Stimulated activated CD8-positive, alpha-beta memory T cell treated with anti-CD3 and anti-CD28 coated beads, Interleukin-2, amount 100 ng/mL, for 48 hours (primary cell): ENCODE measurements at regions not wholly inside any gene's neighbourhood (a gene's known extent, or its start where the extent isn't known, plus 50 kb on each side); places are given as distances from the start of the nearest gene placed in this dataset.

Experiments used
- DNase-seq, 2 donors: peaks; one replicate each; pipeline ENCODE4 v3.0.0-alpha.2; 2020; ENCODE audit warnings: low read depth in 2 of 2

DNA sequence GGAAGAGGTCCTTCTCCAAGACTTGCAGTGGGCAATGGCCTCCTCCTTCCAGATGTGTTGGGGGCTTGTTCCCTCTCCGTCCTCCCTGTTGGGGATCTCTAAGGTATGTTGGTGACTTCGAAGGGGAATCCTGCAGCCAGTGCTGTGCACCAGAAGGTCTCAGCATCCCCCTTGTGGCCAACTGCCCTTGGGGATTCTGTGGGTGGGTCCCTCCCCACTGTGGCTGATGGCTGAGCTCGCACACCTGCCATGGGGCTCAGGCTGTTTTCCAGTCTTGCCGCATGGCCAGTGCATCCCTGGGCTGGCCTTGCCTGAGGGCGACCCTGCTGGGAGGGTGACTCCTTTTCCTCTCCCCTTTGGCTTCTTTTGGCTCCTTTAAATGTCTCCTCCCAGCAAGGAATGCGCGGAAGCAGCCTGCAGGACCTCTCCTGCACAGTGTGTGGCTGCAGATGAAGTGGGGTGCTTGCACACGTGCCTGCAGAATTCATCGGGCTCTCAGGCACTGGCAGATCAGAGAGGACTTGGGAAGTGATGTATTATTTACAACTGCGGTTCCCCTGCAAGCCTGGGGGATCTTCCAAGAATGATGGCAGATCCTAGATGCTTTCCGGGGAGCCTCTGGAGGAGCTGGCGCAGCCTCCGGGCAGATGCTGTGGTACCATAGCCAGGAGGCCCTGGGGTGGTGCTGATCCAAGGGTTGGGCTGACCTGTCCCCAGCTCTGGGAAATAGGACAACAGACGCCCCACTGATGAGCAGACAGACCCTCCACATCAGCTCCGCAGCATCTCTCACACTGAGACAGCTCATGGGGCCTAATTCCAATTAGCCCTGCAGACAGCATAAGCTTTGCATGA is 410.0 kb downstream of the TCERG1L start:
- no peak for DNase-seq

DNA sequence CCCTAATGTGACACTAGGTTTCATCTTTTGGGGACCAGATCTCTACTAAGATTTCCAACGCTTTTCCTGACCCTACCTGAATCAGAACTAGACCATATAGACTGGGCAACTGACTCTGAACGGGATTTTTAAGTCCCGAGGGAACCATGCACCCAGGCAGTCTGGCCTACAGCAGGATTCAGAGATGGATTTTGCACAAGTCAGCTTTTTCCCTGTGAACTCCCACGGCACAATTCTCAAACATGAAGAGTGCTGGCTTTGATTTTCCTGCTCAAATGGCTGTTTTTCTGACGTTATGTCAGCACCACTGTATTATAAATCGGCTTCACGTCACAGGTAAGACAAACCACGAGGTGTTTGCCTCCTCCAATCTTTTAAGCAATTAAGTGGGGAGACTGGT is 409.1 kb downstream of the TCERG1L start:
- no peak for DNase-seq

DNA sequence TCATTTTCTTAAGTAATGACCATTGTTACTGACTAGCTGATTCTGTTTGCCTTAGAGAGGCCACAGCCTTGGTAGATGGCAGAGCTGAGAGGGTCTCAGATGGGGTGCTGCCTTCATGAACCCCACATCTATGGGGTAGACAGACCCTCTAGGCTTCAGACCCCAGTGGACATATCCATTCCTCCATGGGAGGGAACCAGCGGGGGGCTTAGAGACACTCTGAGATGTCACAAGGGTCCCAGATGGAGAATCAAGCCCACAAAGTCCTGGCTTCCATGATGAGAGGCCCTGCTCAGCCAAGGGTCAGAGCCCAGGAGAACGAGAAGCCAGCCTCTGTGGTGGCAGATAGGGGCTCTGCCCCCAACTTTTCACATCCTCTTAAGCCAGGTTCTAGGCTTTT is 408.6 kb downstream of the TCERG1L start:
- DNase-seq: no peak

DNA sequence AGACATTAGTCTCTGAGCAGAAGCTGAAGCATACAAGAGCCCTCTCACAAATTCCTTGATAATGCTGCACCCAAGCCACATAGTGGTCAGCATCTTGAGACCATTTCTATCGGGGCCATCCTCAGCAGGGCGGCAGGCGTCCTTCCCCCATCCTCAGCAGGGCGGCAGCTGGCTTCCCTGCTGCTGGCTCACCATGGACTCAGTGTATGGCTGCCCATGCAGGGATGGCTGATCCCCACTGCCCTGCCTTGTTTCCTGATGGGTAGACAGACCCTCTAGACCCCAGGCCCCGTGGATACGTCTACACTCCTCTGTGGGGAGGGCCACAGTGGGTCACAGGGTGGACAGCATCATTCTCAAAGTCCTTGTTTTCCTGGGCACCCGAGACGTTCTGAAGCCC is 406.8 kb downstream of the TCERG1L start:
- no peak for DNase-seq

DNA sequence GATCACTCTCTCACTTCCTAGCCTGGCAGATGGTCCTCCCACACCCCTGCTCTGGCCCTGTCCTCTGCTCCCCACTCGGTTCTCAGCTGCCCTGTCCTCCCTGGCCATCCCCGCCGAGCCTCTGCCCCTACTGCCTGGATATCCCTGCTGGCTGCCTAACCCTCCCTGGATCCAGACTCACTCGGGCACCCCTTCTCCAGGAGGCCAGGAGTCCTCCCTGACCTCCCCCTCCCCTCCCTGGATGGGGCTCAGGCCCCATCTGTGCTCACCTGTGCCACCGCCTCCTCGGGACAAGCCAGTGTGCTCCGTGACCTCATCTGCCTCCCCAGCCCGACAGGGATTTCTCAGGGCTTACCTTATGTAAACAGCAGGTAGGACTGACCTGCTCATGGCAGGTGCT is 406.1 kb downstream of the TCERG1L start:
- DNase-seq: no peak

DNA sequence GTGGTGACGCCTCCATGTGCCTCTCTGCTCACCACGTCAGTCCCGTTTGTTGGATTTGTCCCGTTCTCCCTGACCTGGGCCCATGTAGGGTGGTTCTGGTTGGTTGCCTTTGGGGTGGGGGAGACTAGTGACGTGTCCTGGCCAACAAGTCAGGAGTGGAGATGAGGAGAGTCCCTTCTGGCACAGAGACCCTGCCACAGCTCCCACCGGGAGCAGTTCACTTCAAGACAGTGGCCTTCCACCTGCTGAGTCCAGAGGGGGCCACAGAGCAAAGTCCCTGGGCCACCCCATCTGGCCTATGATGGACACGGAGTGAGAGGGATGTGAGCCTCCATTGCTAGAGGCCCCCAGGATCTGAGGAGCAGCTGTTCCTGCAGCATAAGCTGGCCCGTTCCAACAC is 405.6 kb downstream of the TCERG1L start:
- DNase-seq: no peak

DNA sequence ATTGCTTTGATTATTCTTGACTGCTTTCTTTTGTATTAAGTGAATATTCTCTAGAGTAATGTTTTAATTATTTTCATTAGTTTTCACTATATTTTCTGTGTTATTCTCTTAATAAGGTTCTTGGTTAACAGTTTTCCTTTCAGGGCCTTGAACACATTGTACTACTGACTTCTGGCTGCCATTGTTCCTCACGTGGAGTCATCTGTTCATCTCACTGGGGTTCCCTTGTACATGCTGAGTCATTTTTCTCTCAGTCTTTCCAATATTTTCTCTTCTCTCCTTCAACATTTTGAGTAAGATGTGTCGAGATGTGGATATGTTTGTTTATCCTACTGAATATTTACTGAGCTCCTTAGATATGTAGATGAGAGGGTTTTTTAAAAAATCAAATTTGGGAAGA is 400.7 kb downstream of the TCERG1L start:
- no peak for DNase-seq

DNA sequence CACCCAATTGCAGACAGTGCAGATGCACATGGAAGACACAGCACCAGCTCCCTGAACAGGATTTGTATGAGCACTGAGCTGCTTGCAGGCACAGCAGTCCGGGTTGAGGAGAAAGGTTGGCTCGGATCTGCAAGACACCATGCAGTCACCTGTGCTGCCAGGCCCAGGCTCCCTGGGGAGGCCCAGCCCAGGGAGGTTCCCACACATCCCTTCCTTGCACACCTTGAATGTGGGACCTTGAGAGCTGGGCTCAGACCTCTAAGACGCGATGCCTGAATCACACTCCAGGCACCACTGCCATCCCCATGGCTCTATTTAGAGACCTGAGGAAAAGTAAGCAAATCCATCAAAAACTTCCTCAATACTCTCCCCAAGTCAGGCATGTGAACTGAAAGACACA is 397.7 kb downstream of the TCERG1L start:
- DNase-seq: no peak

DNA sequence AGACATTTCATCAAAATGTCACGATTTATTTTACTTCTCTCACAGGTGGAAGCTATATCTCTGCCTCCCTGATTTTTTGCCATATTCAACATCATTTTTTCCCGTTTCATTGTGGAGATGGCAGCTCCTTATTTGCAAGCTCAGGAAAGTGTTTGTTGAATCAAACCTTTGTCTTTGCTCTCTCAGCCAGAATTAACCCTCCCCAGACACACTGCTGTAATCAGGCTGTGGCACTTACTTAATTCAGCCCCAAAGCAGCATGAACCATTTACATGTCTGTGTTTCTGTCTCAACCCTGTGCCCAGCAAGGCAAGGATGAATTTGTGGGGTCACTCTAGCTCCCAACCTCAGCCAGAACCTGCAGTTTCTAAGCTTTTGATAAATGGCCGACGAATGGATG is 397.2 kb downstream of the TCERG1L start:
- DNase-seq: no peak

DNA sequence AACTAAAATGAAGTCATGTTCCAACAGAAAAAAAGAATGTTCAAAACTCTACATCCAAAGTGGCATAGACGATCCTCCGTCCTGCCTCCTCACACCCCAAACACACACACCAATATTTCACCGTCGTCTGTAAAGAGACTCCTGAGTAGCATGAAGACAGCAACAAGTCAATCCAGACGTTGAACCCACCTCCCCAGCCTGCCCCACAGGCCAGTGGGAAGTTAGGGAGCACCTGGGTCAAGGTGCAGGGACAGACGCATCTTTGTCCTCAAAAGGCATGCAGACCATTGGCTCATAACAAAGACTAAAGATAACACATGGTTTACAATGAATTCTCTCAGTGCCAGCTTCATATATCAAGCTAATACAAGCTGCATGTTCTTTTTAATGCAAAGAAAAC is 396.5 kb downstream of the TCERG1L start:
- DNase-seq: no peak

DNA sequence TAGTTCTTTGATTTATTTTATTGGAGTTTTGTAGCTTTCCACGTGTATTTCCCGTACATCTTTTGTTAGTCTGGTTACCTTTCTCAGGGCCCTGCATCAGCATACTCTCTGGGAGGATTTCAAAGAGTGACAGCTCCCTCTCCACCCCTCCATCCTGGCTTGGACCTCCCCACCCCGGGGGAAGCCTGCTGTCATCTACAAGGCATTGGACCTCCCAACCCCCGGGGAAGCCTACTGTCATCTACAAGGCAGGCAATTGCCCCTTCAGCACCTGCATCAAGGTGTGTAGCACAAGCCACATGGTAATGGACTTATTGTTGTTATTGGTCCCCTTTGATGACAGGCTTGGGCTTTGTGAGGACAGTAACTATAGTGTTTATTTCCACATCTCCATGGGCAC is 390.1 kb downstream of the TCERG1L start:
- DNase-seq: no peak

DNA sequence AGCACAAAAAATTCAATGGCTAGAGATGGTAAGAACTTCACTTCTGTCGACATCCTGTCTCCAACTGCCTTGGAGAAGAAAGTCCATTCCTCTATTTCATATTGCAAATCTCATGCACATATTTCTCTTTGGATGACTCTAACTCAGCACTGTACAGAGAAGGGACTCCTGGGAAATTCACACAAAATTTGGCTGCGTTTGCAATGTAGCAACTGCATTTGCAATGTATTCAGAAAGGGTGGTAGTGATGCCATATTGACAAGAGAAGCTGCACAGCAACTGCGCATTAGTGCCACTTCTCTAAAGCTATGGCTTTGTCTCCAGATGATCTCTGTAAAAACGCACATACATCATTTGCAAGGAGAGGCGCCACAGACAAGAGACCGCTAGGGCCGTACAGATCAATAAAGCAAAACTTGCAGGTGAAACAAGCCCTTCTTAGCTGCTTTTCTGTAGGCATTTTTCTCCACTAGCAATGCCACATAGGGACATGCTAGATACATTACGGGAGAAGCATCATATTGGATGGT is 389.5 kb downstream of the TCERG1L start:
- DNase-seq: no peak

DNA sequence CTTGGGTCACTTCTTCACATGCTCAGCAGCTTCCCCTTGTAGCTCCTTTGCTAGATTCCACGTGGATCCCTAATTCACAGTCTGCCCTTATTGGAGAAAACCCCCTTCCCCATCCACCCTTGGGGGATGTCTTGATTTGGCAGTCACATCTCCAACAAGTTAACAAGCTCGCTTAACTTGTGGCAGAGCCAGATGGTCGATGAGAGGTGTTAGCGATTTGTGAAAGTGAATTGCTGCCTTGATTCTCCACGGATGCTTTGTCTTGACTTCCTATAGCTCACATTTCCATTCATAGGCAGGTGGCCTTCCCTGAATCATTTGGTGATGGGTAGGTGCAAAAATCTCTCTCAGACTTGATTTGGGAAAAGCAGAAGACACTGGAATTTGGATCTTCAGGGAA is 387.9 kb downstream of the TCERG1L start:
- no peak for DNase-seq

DNA sequence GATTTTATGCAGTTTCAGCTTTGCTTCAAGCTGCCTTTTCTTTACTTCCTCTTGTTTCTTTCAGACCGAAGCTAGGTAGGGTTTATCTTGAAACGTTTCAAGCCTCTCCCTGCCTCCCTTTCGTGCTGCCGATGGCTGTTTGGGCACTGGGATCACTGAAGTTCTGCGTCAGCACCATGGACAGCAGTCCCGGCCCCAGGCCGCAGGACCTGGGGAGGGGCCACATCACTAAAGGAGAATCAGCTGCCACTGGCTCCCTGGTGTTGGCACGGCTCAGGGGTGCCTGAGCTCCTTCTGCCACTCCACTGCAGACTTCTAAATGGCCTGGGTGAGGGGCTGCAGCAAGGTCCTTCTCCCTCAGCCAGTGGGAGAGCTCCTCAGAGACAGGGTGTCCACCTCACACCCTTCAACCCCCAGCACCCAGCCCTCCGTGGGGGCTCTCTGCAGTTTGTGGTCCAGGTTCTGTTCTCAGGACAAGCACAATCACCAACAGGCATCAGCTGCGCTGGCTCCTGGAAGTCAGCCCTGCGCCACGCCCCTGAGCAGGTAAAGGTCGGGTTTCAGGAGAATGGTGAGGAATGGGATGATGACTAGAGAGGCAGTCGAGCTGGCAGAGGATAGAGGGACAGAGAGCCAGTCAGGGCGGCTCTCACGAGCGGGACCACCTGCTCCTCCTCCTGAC is 387.2 kb downstream of the TCERG1L start:
- no peak for DNase-seq

DNA sequence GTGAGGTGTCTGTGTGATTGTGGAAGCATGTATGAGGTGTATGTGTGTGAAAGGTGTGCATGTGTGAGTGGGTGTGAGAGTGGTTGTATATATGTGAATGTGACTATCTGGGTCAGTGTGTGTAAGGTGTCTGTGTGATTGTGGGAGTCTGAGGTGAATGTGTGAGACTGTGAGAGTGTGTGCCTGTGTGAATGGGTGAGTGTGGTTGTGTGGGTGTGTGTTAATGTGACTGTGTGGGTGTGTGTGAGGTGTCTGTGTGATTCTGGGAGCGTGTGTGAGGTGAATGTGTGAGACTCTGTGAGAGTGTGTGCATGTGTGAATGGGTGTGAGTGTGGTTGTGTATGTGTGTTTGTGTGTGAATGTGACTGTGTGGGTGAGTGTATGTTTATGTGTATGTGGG is 385.1 kb downstream of the TCERG1L start:
- no peak for DNase-seq

DNA sequence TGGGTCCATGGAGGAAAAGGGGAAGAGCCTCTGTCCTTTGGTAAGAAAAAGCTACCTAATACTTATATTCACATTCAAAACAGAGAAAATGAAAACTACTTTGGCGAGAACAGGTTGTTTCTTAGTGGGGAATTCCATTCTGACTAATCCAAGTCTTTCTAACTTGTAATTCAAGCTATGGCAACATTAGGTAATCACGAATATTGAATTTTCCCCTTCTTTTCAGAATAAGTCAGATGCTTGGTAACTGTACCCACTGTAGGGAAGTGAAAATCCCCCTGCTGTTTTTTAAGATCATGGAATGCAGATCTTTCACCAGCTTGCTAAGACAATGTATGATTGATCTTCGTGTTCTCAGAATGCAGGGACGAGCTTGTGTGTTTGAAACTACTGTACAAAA is 384.4 kb downstream of the TCERG1L start:
- DNase-seq: no peak

DNA sequence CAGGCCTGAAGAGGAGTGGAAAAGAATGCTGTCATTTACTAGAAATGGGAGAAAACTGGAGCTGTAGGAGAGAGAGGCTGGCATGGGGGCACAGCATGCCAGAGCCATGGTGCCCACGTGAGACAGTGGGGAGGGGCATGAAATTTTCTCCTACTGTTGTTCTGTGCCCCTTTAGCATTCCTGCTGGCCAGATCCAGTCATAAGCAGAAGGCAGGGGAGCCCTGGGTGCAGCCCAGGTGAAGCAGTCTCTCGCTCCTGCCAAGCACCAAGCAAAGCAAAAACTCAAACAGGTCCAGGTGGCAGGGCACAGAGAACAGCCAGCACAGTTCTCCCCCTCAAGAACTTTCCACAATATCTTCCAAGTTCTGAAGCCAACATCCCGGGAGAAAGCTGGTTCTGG is 383.2 kb downstream of the TCERG1L start:
- no peak for DNase-seq

DNA sequence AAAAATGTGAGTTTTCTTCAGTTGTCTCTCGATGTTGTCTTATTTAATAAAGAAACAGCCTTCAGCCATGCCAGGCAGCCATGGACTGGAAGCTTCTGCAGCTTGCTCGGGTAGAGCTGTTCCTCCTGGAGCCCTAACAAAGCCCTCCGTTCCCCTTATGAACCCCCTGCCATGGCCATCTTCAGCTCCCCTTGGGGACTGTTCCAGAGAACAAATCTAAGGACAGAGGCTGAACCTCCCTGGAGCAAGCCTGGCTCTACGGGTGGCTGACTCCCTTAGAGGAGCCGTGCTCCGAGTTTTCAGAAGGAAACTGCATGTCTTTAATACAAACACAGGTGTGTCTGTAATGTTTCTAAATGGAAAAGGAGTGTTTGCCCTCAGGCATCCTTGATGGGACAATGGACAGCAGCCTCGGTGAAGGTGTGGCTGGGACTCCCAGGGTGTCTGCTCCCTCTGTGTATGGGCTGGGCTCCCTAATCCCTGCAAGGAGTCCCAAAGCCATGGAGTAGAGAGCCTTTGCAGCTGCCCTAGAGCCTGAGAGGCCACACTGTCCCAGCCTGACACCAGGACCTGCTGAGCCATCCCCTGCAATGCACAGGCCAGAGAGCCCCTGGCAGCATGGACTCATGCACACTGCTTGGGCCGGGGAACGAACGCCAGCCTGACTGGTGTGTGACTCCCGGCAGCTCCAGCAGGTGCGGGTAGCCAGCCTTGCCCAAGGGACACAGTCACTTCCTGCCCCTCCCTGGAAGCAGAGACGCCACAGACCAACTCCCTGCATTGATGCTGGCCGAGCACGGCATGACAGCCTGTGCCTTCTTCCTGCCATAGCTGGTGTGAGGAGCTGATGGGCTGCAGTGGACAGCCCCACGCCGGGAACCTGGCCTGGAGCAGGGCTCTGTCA is 381.8 kb downstream of the TCERG1L start:
- DNase-seq: no peak

DNA sequence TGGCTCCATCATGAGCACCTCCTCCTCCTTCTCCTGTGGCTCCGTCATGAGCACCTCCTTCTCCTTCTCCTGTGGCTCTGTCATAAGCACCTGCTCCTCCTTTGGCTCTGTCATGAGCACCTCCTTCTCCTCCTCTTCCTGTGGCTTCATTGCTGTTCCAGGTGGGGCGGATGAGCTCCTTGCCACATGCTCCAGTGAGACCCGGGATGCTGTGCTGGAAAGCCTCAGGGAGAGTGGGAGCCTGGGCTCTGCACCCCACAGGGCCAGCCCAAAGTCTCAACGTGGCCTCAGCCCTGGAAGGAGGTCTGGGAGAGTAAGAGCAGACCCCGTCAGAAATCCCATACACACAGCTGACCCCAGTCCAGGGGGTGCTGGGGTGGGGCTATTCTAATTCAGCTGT is 380.7 kb downstream of the TCERG1L start:
- DNase-seq: no peak

DNA sequence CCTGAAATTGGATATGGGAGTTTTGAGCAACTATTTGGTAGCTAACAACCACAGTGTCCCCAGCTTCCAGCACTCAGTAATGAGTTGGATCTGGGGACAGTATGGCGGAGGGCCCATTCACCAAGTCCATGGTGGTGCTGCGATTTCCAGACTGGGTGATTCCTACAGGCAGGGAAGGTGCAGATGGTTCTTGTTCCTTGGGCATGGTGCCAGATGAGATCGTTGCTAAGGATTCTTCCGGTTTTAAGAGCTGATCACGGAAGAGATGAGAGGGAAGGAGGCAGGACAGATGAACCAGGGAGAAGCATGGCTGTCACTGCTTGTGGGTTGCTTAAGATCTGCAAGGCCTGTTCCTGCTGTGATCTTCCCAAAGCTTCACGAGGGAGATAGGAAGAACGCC is 380.3 kb downstream of the TCERG1L start:
- no peak for DNase-seq

DNA sequence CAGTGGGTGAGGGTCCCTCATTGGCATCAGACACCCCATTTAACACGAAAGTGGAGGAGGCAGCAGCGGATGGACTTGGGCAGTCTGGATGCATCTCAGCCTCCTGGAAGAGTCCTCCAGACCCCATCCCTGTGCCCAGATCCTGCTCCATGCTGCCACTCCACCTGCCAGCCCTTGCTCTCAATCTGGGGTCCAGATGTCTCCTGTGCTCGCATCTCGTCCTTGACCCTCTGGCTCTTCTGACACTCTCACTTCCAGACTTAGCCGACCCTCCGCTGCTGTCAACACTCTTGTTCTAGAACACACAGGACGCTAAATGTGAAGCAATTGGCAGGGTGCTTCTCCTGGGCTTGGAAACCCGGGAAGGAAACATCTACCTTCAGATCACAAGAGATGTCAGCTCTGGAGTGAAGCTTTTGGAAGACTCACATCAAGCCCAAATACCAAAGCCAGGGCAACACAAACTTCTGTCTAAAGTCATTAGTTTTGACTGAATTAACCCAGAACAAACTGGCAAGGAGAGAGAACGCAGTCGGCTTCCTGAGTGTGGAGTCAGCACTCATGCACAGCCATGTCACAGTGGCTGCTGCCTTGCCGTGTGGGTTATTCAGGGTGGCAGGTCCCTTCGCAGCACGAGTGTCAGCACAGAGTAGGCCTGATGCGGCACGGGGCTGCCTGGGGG is 379.1 kb downstream of the TCERG1L start:
- no peak for DNase-seq

DNA sequence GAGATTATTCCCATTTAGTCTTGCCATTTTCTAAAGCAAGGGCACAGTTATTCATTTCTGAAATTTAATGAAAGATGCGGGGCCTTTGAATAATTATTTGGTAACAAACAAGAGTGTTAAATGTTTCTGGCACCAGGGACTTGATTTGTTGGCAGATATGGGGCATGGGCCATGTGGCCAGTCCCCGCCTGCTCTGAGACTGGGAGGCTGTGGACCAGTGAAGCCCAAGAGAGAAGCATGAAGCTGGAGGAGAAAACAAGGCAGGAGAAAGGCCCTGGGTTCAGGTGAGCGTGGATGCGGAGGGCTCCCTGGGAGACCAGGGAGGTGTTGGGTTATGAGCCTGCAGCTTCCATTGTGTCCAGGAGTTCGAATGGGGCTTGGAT is 378.5 kb downstream of the TCERG1L start:
- DNase-seq: no peak
